Epithelial cell of esophagus (primary cell): ENCODE measurements at regions not wholly inside any gene's neighbourhood (a gene's known extent, or its start where the extent isn't known, plus 50 kb on each side); places are given as distances from the start of the nearest gene placed in this dataset.

Source experiments
- DNase-seq: peaks from one replicate; pipeline ENCODE4 v3.0.0; 2010; ENCODE audit warnings: low read depth
- H3K4me3 ChIP-seq: 2 replicates; pipeline ENCODE4 v1.5.1; 2011; ENCODE audit warnings: mild to moderate bottlenecking, low read length, control low read depth
- CTCF ChIP-seq: IDR thresholded peaks from 2 replicates; pipeline ENCODE4 v1.5.1; 2011; ENCODE audit warnings: low read depth, mild to moderate bottlenecking, low read length, control low read depth, inconsistent platforms; ENCODE audit not compliant: insufficient read depth; ENCODE audit errors: missing control alignments

GRCh38 chr5:117667105-117667504 lies 1092.5 kb upstream of the SEMA6A start:
- no peak for DNase-seq
- no peak overlapping the region for H3K4me3 ChIP-seq
- TF ChIP-seq CTCF, result no peak

DNA sequence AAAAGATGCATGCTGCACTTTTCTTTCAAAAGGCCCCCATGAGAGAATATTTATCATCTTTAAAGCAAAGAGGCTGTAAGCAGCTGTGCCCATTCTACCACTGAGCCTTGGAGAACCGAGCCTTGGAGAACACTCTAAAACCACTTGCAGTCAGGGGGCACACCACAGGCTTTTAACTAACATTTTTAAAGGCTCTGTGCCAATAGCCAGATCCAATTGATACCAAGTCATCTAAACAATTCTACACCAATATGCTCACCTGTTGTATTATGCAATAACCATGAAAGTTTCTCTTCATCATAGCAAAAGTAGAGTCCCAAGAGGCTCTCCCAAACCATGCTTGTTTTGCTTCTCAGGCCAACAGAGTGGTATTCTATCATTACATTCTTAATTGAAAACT lies 1090.5 kb upstream of the SEMA6A start:
- no peak overlapping the region for H3K4me3 ChIP-seq
- DNase-seq, result no peak
- TF ChIP-seq CTCF, result no peak

DNA sequence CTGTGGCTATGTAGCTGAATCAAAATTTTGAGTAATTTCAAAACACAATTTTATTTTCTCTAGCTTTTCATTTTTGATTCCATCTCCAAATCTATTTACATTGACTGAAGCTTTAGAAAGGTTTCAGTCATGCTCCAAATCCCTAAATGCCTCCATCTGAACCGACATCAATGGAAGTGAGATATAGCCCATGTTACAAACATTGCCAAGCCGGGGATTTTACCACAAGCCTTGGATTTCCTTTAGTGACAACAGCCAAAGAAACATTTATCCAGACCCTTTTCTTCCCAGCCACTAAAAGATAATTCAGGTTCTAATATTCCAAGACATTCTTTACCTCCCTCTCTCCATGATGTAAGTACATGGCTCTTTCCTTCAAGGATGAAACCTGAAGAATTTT lies 1087.7 kb upstream of the SEMA6A start:
- DNase-seq, result no peak
- no peak for TF ChIP-seq CTCF
- H3K4me3 ChIP-seq, result no peak overlapping the region

DNA sequence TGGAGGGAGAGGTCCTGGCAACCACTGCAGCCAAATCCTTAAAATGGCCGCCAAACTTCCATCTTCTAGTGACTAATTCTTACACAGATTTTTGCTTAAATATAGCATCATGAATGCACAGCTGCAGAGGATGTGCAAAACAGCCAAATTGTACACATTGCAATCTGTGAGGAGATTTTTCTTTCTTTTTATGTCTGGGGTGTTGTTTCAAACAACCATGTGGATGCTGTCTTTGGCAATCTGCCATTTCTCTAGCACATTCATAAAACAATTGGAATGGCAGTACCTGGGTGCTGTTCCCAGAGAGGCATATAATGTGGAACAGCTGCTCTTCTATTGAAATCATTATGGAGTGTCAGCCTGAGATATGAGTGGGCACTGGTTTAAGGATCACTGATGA lies 1082.9 kb upstream of the SEMA6A start:
- H3K4me3 ChIP-seq, result no peak overlapping the region
- no peak for TF ChIP-seq CTCF
- no peak for DNase-seq

DNA sequence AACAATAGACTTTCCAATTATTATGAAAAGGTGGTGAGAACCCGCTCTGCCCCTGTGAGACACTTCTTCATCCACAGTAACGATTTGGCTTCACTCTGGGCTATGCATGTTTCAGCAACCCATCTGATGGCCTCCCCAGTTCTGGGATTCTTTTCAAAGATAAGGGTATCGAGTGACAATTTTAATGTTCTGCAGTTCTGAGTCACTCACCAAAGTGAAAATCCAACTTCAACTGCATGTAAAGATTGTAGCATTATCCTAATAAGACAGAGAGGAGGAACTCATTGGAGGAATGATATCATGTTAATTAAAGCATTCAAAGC lies 1078.3 kb upstream of the SEMA6A start:
- TF ChIP-seq CTCF, result no peak
- no peak overlapping the region for H3K4me3 ChIP-seq
- DNase-seq, result no peak

- DNase-seq, result no peak
- no peak for TF ChIP-seq CTCF
- H3K4me3 ChIP-seq, result no peak overlapping the region
These were observed 1077.7 kb upstream of the SEMA6A start for GRCh38 chr5:117652036-117652957.

GRCh38 chr5:117649821-117650220 lies 1075.2 kb upstream of the SEMA6A start:
- no peak overlapping the region for H3K4me3 ChIP-seq
- no peak for DNase-seq
- TF ChIP-seq CTCF, result no peak
